ENCODE measurements at regions not wholly inside any gene's neighbourhood (a gene's known extent, or its start where the extent isn't known, plus 50 kb on each side); places are given as distances from the start of the nearest gene placed in this dataset.

- no peaks in the 10 kb centered on the region for H3K9me3 ChIP-seq (ENCODE audit: insufficient read depth in 2 of 2, low read depth in 1 of 2, low read length in 1 of 2)
- H2BK15ac ChIP-seq (ENCODE audit: low read length), result no peak overlapping the region
- H3K36me3 ChIP-seq (ENCODE audit: control insufficient read depth in 2 of 4, insufficient read depth in 4 of 4, low read length in 3 of 4), result no peaks in the 10 kb centered on the region
- H3K56ac ChIP-seq (replicated peaks; ENCODE audit: insufficient read length, low read depth, low read length), result no peak overlapping the region
- no peak overlapping the region for H2BK20ac ChIP-seq (ENCODE audit: low read length)
- no peak overlapping the region for H3K14ac ChIP-seq (ENCODE audit: insufficient read length)
- no peaks in the 10 kb centered on the region for H3K79me2 ChIP-seq (ENCODE audit: control insufficient read depth in 1 of 2, insufficient read depth in 2 of 2, low read length in 2 of 2)
- H3K4ac ChIP-seq (replicated peaks; ENCODE audit: insufficient read length, low read depth, low read length), result no peak overlapping the region
- H2AK5ac ChIP-seq (ENCODE audit: low read depth, low read length), result no peak overlapping the region
- no peak overlapping the region for H3K4me2 ChIP-seq (ENCODE audit: insufficient read depth in 1 of 2, low read depth in 2 of 2, low read length in 2 of 2)
- no peak overlapping the region for H3K18ac ChIP-seq (ENCODE audit: extremely low read depth, low read length)
- POLR2A ChIA-PET (ENCODE audit: partially characterized antibody), result no interaction called here
- no peak overlapping the region for H4K5ac ChIP-seq (ENCODE audit: insufficient read length, low read depth, low read length)
- no peaks in the 10 kb centered on the region for H3K27me3 ChIP-seq (replicated peaks in 1 of 4; ENCODE audit: control insufficient read depth in 3 of 4, extremely low read depth in 1 of 4, insufficient read depth in 3 of 4, low read length in 3 of 4)
- H2BK12ac ChIP-seq (ENCODE audit: low read depth, low read length), result no peak overlapping the region
- H3K23me2 ChIP-seq (ENCODE audit: low read depth, low read length), result no peaks in the 10 kb centered on the region
- H2AFZ ChIP-seq (ENCODE audit: low read length), result no peak overlapping the region
- no peak overlapping the region for H3K27ac ChIP-seq (ENCODE audit: low read depth, low read length)
- no peak overlapping the region for H2BK120ac ChIP-seq (replicated peaks; ENCODE audit: low read depth, low read length)
- FAIRE-seq, result no peak
- H3K4me3 ChIP-seq (ENCODE audit: extremely low read depth in 1 of 4, insufficient read depth in 2 of 4, low read depth in 3 of 4, low read length in 4 of 4), result no peak overlapping the region
- H4K91ac ChIP-seq (replicated peaks; ENCODE audit: insufficient read length, low read length), result no peak overlapping the region
- H3K79me1 ChIP-seq (ENCODE audit: low read depth, low read length), result no peaks in the 10 kb centered on the region
- no peak overlapping the region for H2BK5ac ChIP-seq (ENCODE audit: low read depth, low read length)
- no peak overlapping the region for H3K9ac ChIP-seq (replicated peaks in 1 of 4; ENCODE audit: extremely low read depth in 1 of 4, low read depth in 3 of 4, low read length in 3 of 4)
- CTCF ChIA-PET (ENCODE audit: partially characterized antibody), result no interaction called here
- no peak overlapping the region for H4K8ac ChIP-seq (ENCODE audit: extremely low read depth, insufficient read depth, low read length)
- no peak overlapping the region for H3K23ac ChIP-seq (ENCODE audit: insufficient read length)
- no peaks in the 10 kb centered on the region for H4K20me1 ChIP-seq (replicated peaks in 1 of 2; ENCODE audit: control insufficient read depth in 1 of 2, insufficient read depth in 2 of 2, low read length in 2 of 2)
- H3K4me1 ChIP-seq (replicated peaks in 1 of 4; ENCODE audit: control insufficient read depth in 3 of 4, insufficient read depth in 4 of 4, low read length in 3 of 4), result no peaks in the 10 kb centered on the region
- DNase-seq (ENCODE audit: low read depth in 1 of 2, low spot score in 2 of 2), result no peak
- TF ChIP-seq CBX8 (IDR thresholded peaks at IDR 0.05; ENCODE audit: borderline replicate concordance, low read depth, low read length) (no peak), GABPA (IDR thresholded peaks at IDR 0.05; ENCODE audit: borderline replicate concordance, insufficient read depth, low read length) (no peak), NANOG (IDR thresholded peaks at IDR 0.05; ENCODE audit: insufficient read depth, low read depth, low read length, poor library complexity, severe bottlenecking) (no peak), ZNF274 (IDR thresholded peaks at IDR 0.05; ENCODE audit: borderline replicate concordance, extremely low read depth, low read length) (no peak), SIRT6 (IDR thresholded peaks at IDR 0.05; ENCODE audit: low read length) (no peak), USF2 (IDR thresholded peaks at IDR 0.05; ENCODE audit: low read length) (no peak), EZH2 (IDR thresholded peaks at IDR 0.05; ENCODE audit: low read depth, low read length, severe bottlenecking) (no peak), HDAC6 (IDR thresholded peaks at IDR 0.05; ENCODE audit: low read depth, low read length) (no peak), CREB1 (IDR thresholded peaks at IDR 0.05) (no peak), GTF2F1 (IDR thresholded peaks at IDR 0.05; ENCODE audit: borderline replicate concordance, low read depth, low read length) (no peak), RNF2 (IDR thresholded peaks at IDR 0.05; ENCODE audit: borderline replicate concordance, low read depth, low read length, missing control alignments, poor library complexity, severe bottlenecking) (no peak), TAF7 (optimal IDR thresholded peaks at IDR 0.05; ENCODE audit: borderline replicate concordance, low read depth, low read length) (no peak), RBBP5 (IDR thresholded peaks at IDR 0.05; ENCODE audit: borderline replicate concordance, low read depth, low read length) (no peak)
These were observed 273.6 kb downstream of the RDH14 start for GRCh38 chr2:18286897-18287296.
